HG03095 (cell line): ENCODE measurements at regions not wholly inside any gene's neighbourhood (a gene's known extent, or its start where the extent isn't known, plus 50 kb on each side); places are given as distances from the start of the nearest gene placed in this dataset.

Source experiments
- ATAC-seq: cut with Tn5 transposase; IDR thresholded peaks from one replicate; pipeline ENCODE4 v1.9.1; 2021; ENCODE audit warnings: moderate library complexity; ENCODE audit not compliant: unreplicated experiment

DNA sequence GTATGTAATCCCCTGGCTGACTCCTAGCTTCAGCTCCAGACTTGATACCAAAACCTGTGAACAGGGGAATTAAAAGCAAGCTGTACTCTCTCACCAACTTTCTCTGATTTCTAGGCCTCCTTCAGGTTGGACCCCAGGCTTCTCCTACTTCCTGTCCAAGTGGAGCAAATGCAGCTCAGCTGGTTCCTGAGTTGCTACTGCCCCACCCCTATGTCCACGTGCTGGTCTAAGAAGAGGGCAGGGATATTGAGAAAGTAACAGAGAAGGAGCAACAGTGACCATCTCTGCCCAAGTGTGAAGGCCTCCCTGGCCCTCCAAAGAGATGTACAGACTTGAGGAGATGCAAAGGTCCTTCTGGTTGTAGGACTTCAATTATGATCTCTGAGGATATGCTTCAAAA lies 188.3 kb upstream of the MCHR2 start:
- no peak for ATAC-seq

DNA sequence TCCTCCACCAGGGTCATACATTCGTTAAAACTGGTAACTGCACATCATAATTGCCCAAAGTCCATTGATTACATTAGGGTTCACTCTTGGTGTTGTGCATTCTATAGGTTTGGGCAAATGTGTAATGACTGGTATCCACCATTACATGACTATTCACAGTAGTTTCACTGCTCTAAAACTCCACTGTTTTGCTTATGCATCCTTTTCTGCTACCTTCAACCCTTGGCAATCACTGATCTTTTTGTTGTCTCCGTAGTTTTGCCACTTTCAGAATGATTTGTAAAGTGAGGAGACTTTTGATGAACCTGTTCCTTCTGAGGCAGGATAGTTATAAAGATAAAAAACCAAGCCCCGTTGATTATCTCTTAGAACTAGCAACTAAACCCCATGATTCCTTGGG lies 187.3 kb upstream of the MCHR2 start:
- ATAC-seq = no peak

DNA sequence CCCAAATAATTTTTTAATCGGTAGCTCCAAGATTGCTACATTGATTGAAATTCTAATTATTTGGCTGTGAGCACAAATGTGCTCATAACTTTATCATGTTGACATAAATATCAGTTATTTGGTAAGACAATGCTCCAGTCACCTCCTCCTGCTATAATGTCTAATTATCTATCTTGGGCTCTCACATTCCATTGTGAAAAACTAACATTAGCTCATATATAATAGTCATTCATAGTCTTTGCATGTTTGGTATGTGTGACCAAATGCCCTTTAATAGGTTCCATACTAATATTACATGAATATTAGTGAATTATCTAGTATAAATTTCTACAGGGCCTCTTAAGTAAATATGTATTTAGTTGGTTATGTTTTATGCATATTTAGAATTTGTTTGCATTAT lies 185.6 kb upstream of the MCHR2 start:
- ATAC-seq = no peak

DNA sequence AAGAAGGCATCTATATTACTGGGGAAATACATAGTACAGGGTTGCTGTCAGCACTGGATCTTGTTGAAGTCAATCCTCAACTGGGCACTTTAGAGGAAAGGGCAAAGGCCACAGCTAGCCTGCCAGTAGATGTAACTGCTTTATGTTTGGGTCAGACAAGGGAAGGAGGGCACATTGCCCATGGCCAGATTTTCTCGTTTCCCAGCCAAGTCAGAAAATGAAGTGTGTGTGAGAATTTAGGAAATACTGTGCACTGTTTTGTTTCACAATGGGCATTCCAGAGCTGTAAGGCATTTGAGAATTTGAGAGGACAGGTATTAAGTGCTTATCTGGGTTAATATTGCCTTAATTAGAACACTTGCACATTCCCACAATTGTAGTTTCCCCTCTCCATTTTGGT lies 183.9 kb upstream of the MCHR2 start:
- ATAC-seq = no peak

DNA sequence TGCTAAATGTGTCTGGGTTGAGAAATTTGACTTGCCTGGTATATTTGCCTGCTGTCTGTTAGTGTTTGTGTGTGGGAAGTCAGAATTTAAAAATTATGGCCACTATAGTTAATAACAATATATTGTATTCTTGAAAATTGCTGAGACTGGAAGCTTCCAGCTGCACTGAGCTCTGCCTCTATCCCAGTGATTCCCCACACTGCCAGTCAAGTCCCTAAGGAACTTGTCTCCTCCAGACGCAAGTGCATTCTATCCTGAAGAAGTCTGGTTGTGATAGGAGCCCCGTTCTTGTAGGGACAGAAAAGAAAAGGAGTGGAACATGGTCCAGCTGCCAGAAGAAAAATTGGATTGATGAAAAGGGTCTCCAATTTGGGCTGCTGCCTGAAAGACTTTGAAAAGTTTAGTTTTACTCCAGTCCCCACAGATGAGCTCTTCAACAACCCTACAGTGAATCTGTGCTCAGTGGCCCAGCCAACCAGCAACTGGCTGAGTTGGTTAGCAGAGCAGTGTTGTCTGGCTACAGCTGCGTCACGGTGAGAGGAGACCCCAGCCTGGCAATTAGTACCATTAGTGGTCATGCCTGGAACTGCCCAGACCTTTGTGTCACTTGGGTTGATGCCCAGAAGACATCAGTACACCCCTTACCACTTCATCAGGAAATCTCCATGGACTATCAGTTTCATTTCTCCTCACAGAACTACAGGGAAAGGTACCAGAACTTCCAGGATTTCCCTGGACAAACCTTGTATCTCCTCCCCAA lies 183.1 kb upstream of the MCHR2 start:
- no peak for ATAC-seq

DNA sequence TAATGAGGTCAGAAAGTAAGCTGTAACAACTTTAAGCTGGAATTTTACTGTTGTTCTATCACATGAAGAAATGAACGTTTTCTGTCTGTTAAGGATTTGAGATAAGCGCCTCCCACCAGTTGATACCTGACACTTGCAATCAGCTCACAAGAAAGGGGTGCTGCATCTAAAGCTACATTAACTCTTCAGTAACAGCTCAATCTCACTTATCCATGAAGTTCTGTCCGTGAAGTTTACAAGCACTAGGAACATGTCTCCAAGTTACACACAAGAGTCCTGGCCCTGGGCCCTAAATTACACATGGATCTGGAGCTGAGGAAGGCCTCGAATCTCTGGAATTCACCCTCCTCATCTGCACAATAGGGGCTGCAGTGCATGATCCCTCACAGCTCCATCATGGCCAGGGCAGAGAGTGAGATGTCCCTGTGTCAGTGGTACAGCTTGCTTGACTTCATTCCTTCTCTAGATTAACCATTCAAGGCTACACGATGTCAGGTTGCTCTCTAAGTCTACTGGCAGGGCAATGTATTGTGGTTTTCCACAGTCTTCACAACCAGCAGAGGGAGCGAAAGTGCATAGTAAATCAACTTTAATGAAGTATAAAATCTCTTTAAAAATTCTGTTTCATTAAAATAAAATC lies 182.4 kb upstream of the MCHR2 start:
- no peak for ATAC-seq

DNA sequence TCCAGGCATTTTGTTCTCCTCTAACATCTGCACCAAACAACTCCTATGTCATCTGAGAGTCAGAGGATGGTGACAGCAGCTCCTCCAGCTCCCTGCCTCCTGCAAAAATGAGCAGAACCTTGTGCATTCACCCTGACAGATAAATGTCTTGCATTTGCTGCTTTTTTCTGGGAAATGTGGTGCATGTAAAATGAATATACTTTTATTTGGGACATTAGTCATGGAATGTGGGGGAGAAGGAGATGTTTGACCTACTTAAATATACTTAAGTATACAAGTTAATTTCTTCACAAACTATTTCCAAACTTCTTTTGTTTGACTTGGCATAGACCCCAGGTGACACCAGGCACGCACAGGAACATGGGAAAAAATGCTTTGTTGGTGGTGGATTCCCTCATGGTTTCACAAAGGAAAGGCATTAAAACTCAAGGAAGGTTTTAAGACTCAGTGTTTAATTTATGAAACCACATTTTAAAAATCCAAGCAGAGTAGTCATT lies 181.8 kb upstream of the MCHR2 start:
- no peak for ATAC-seq

DNA sequence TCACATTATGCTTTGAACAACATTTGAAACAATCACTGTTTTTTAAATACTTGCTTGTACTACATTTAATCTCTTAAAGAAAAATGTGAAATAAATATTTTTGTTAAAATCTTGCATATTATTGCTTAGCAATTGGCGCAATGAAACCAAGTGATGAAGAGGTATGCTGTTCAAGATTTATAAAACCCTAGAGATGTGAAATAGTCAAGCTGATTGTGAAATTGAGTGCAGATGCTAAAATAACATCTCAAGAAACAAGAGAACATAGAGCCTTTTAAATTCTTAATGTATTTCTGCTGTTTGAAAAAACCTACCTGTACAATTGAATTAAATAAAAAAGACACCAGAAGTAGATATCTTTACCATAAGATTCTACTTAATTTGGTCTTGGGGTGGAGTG lies 179.2 kb upstream of the MCHR2 start:
- ATAC-seq = no peak

DNA sequence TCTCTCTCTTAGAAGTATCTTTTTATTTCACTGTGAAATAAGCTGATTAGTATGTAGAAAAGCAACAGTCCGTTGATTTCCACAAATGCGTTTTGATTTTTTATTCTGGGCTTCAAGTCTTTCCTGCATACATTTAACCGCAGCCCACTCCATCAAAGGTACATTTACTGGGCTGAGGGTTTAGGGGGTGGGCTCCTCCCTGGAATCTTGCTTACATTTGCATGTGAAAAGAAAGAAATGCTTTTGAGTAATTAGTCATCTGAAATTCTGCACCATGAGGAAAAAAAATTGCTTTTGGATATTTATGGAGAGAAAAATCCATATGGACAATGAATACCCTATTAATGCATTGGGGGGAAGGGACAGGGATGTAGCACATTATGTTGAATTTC lies 178.3 kb upstream of the MCHR2 start:
- no peak for ATAC-seq

DNA sequence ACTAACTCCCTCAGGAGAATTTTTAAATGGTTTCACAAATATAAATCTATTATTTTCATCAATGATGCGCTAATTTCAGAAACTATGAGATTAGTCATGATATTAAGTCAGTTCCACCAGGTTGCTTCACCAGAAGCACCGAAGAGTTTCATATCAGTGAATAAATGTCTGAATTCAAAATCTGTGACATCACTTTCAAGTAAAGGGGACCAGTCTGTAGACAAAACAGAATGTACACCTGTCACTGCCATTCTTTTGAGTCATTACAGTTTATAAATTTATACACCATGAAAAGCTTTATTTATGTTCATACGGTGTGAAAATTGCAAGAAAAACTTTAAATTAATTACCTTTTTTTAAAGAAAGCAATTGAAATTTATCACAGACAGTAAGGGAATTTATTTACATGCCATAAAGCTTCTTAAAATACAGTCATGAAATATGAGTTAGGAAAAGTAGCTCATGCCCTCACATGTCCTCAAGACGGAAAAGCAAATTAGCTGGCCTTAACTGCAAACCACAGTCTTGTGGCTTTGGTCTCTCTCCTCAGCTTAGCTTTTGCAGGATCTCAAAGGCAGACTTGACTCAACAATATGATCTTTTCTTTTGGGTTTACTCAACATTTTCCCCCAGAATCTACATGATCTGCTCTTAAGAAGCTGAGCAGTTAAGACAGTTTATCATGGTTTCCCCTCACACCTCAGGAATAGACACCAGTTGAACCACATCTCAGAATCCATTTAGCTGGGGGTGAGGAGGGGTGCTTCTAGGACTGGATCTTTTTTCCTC lies 177.7 kb upstream of the MCHR2 start:
- peak; percentile 82 for ATAC-seq

DNA sequence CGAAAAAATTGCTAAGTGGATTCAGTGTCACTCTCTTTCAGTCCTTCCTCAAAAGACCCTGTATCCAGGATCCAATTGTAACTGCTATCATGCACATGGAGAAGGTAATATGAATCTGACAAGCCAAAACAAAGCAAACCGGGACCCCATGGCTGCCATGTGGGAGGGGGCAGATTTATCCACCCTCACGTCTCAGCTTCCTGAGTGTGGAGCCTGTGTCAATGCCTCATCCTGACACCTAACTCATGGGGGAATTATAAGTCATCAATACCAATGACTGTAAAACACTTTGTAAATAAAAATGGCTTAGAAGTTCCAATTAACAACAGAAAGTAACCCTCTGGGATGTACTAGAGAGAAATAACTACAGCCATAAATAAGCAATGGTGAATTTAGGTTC lies 174.1 kb upstream of the MCHR2 start:
- ATAC-seq = no peak

DNA sequence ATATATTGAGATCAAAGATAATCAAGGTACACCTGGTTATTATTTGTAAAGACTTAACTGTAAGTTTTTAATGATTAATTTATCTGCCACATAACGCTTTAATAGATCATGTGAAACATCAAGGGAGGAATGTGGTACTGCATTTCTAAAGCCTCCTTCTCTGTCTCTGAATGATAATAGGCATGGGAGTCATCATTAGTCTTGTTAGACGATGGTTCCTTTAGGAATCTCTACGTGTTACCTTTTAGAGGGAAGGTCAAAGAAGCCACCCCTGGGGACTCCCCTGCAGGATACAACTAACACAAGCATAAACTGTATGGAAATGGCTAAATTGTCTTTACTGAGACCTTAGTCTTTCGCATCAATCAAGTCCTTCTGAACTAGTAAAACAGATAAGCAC lies 173.6 kb upstream of the MCHR2 start:
- ATAC-seq = no peak

DNA sequence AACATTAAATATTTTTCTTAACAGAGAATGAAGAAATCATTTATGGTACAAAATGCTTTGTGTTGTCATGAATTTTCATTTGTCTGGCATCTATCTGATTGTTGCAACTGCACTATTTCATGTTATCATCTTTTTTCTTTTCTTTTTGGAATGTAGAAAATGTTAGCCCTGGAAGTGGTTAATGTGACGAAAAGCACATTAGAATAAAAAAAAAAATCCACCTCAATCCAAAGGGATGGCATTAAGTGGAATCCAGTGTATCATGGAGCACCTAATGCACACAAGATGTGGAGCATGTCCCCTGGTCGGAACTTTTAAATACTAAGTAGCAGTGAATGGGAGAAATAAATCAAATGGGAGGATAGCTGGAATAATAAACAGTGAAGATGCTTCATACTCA lies 172.9 kb upstream of the MCHR2 start:
- ATAC-seq = no peak

DNA sequence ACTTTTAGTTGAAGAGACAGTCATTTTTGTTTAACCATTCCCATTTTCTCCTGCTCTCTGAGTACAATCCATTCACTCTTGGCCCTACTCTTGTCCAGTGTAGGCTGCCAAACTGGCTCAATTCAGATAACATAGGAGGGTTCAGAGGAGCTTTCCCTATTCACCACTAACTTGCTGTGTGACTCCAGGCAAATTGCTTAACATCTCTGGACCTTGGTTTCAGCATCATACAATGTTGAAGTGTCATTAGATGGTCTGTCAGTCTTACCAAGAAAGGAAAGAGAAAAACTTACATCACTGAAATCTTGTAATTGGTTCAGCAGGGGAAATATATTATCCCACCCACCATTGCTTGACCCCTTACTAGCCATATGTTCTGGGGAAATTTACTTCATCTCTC lies 171.4 kb upstream of the MCHR2 start:
- no peak for ATAC-seq

DNA sequence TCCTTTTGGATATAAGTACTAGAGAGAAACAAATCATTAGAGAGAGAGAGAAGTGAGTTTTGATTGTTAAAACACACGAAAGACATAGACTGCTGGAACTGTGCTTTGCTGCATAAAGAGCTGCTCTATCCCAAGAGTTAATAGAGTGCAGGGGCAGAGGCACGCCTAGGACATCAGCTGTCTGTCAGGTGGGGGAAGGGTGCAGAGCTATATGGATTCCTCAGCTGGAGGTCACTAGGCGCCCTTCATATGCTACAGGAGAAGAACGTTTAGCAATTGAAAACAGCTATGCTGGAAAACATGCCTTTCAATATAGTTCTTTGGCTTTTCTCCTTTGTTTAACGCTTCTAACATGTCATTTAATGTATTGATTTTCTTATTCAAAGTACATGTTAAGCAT lies 169.0 kb upstream of the MCHR2 start:
- no peak for ATAC-seq

DNA sequence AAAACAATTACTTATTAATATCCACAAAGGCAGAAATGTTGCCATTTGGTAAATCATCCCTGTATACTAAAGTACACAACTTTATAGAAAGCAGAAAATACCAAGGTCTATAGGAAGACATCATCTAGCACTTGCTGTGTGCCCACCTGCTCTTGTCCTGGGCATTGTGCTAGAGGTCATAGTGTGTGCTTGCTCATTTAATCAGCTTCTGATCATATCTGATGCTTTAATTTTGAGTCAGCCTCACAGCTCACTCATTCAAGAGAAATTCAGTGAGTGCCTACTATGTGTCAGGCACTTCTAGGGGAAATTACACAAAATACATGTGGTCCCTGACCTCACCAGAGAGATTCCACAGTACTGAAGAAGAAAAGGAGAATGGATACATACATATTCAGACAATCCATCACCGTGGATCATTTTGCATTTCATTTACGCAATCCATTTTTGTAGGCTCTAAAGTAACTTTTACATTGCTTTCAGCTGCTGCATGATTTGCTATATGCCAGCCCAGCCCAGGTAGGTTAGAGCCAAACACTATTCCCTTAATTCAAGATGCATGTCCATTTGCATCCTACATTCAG lies 167.9 kb upstream of the MCHR2 start:
- no peak for ATAC-seq

DNA sequence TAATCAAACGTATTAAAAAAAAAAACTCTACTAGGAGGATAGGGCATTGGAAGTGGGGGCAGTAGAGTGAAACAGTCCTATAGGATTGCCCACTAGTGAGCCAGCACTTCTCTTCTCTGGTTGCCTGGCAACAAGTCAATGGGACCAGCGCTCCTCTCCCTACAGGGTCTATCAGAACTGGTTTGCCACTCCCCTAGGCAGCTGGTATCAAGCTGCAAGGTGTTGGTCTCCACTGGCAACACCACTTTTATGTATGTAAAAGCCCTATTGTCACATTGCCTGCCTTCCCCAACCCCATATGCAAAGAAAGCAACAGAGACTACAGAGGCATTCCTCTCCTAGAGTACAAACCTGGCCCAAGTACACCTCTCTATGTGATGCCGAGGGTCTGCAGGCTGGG lies 166.9 kb upstream of the MCHR2 start:
- ATAC-seq = no peak

DNA sequence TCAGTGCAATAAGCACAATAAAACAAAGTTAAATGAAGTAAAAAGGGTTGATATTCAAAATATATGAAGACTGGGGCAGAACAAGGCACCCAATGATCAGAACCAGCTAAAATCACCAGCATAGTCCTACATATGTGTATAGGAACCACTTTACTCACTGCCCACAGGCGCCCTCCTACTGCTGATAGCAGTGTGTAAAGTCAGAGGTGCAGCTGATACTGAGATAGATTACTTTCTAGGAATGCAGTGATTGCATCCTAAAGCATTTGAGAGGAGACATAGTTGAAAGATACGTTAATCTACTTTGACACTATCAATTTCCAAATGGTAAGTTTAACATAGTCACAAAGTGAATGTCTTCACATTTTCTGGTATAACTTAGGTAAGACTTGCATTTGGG lies 161.1 kb upstream of the MCHR2 start:
- ATAC-seq = no peak

DNA sequence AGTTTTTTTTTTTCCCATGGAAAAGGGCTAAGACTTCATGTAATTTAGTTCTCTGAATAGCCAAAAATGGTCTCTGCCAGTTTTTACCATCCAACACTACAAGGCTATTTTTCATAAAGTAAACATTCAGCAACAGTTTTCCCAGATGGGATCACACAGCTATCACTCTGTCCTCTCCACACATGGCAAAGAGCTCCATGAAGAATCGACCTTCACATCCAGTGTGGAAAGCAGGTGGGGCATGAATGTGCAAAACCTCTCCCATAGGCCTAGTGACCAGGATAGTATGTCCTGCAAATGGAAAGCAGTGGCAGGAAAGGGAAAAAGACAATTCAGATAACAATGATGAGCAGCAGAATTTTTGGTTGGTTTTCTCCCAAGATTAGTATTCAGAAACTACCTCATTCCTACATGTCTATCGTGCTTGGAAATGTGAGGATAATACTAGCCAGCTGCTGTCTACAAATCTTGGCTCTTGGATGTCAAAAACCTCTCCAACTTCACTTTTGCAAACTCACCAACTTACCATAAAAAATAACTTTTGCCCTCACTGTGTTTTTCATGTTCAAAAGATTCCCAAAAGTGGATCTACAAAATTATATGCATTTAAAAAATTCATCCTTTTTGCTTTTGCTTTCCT lies 159.7 kb upstream of the MCHR2 start:
- ATAC-seq = no peak

DNA sequence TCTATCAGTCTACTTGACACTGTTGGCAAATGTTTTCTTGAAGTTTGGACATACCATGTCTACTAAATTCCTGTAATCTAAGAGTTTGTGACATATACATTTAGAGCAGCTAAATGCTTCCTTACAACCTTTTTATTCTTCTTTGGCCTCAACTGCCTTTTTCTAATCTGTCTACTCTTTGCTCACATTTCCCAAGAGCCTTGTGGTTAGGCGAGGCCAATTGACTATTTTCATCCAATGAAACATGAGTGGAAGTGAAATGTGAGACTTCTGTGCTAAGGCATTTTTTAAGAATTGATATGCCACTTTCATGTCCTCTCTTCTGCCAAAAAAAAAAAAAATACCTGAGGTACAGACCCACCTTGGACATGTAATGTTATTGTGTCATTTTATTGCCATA lies 158.2 kb upstream of the MCHR2 start:
- ATAC-seq = no peak

DNA sequence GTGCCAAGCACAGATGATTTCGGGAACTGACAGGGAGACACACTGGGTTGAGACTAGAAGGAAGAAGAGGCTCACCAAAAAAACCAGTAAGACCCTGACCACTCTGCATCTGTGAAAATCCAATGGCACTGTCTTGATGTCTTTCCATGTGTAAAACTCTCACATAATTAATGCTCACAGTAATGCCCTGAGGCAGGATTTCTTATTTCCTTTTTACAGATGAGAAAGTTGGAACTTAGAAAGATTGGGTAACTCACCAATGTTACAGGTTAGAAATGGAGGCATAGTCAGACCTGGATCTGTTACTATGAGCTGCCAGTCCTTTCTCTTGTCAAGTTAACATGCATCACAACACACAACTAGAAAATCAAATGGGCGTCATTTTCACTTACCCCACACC lies 151.0 kb upstream of the MCHR2 start:
- no peak for ATAC-seq
